Psoas muscle (tissue), 7 donors: ENCODE measurements at regions not wholly inside any gene's neighbourhood (a gene's known extent, or its start where the extent isn't known, plus 50 kb on each side); places are given as distances from the start of the nearest gene placed in this dataset.

ENCODE experiments used
- ATAC-seq, 4 donors: fragments of 200-7000 bp; cut with Tn5 transposase; one replicate each; pipeline ENCODE4 v1.9.1; 2020; ENCODE audit warnings: moderate library complexity in 3 of 4, mild to moderate bottlenecking in 2 of 4
- DNase-seq, 2 donors: peaks; one replicate each; pipeline ENCODE4 v3.0.0-alpha.2; 2020
- H3K27ac ChIP-seq: fragments of 200-600 bp; one replicate; pipeline ENCODE4 v1.8.0; 2022
- H3K27me3 ChIP-seq, 3 donors: fragments of 200-600 bp in 1 of 3; one replicate each; pipeline versions ENCODE4 v1.6.1 to v1.8.0; 2013 to 2022; ENCODE audit warnings: low read length in 2 of 3, mild to moderate bottlenecking in 2 of 3, moderate library complexity in 1 of 3; ENCODE audit not compliant: insufficient read depth in 3 of 3
- H3K36me3 ChIP-seq, 2 donors: fragments of 200-600 bp in 1 of 2; one replicate each; pipeline versions ENCODE4 v1.6.1 to v1.8.0; 2013 to 2022; ENCODE audit warnings: low read depth in 1 of 2, mild to moderate bottlenecking in 1 of 2, moderate library complexity in 1 of 2; ENCODE audit not compliant: insufficient read depth in 1 of 2
- H3K4me1 ChIP-seq: fragments of 200-600 bp; one replicate; pipeline ENCODE4 v1.8.0; 2022
- H3K4me3 ChIP-seq: fragments of 200-600 bp; one replicate; pipeline ENCODE4 v1.8.0; 2022; ENCODE audit warnings: mild to moderate bottlenecking
- H3K9me3 ChIP-seq: fragments of 200-600 bp; one replicate; pipeline ENCODE4 v1.8.0; 2022
- WGBS, 3 donors: extraction: QIAGEN DNeasy Blood & Tissue Kit; methylation state at CpG; one replicate each; pipeline versions ENCODE4 v1.1.6 to v1.1.7; 2013; 5-methylcytosine and 5-hydroxymethylcytosine counted together
- intact Hi-C, 2 donors: fragments of 100-400 bp; cut with DNase I; formaldehyde crosslinking; loops; one replicate each; pipeline versions ENCODE4 v1.11.0 to v1.14.2; 2022
- TF ChIP-seq, protein P1 (sequence below): fragments of 200-600 bp; IDR thresholded peaks from one replicate; pipeline ENCODE4 v1.8.0; 2022; ENCODE audit warnings: antibody characterized with exemption
- donor health status: healthy with polysubstance abuse.
- donor health status: DM: no; HTN: no; CAD: no; lungs with moderate emphysema.
- donor health status: Bipolar disorder and iron deficiency.
- donor health status: healthy.
- donor health status: DM: yes; HTN: yes; CAD: no.
- donor health status: DM: no; HTN: no; CAD: no.
- donor health status: DM: yes; HTN: yes; CAD: no.

DNA sequence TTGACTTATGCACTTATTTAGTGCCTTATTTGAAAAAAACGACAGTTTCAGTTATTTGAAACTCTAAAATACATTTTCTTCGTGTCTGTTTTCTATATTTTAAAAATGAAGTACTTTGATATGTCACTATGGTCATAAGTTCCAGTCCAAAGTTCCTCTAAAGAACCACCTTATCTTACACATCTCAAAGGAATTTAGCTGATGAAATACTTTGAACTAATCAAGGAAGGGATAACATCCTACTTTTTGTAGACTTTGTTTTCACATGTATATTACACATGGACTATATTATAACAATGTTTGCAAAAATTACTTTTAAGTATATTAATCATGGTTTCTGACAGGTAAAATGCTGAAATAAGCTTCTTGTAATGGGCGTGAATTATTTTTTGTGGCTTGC, 265.8 kb upstream of the ZNF717 start:
- intact Hi-C loops: no loop called here
- Histone ChIP-seq H3K27ac (no peak overlapping the region), H3K4me1 (no peaks in the 10 kb centered on the region), H3K9me3 (no peaks in the 10 kb centered on the region), H3K27me3 (no peaks in the 10 kb centered on the region), H3K36me3 (no peaks in the 10 kb centered on the region), H3K4me3 (no peak overlapping the region)
- DNase-seq (no peak), ATAC-seq (no peak)
- TF ChIP-seq, protein P1, sequence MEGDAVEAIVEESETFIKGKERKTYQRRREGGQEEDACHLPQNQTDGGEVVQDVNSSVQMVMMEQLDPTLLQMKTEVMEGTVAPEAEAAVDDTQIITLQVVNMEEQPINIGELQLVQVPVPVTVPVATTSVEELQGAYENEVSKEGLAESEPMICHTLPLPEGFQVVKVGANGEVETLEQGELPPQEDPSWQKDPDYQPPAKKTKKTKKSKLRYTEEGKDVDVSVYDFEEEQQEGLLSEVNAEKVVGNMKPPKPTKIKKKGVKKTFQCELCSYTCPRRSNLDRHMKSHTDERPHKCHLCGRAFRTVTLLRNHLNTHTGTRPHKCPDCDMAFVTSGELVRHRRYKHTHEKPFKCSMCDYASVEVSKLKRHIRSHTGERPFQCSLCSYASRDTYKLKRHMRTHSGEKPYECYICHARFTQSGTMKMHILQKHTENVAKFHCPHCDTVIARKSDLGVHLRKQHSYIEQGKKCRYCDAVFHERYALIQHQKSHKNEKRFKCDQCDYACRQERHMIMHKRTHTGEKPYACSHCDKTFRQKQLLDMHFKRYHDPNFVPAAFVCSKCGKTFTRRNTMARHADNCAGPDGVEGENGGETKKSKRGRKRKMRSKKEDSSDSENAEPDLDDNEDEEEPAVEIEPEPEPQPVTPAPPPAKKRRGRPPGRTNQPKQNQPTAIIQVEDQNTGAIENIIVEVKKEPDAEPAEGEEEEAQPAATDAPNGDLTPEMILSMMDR: no peak
- WGBS, 3 donors: 63 to 64% (median 63%) methylated on average over 3 of the region's 3 CpGs

DNA sequence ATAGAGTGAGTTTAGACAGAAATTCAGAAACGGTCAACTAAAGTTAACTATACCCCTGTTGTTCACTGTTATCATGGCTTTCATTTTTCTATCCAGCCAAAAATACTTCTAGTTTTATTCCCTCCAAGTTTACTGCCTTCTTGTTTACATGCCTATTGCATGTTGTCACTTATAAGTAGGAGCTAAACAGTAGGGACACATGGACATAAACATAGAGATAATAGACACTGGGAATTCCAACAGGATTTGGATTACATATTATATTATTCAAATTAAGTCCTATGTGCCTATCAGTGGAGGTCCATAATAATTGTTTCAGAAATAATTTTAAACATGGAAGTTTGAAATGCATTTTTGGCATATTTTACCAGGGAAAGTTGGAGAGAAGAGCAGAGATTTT, 269.1 kb upstream of the ZNF717 start:
- Histone ChIP-seq H3K36me3 (no peaks in the 10 kb centered on the region), H3K9me3 (no peaks in the 10 kb centered on the region), H3K27me3 (no peaks in the 10 kb centered on the region), H3K27ac (no peak overlapping the region), H3K4me3 (no peak overlapping the region), H3K4me1 (no peaks in the 10 kb centered on the region)
- no peak for ATAC-seq
- intact Hi-C loops: no loop called here
- WGBS, 3 donors: 69 to 80% (median 78%) methylated on average over 1 of the region's 1 CpG
- DNase-seq: no peak
- TF ChIP-seq, protein P1: no peak

DNA sequence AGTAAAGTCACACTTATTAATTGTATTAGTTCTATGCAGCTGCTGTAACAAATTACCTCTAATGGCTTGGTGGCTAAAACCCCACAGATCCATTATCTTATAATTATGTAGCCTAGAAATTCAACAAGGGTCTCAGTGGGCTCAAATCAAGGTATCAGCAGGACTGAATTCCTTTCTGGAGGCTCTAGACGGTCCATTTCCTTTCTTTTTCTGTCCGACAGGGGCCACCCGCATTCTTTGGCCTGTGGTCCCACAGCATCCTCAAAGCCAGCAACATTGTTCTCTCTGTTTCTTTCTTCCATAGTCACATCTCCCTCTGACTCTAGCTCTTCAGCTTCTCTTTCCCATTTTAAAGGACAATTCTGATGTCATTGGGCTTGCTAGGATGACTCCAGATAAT, 276.3 kb upstream of the ZNF717 start:
- DNase-seq (no peak), ATAC-seq (no peak)
- H3K9me3 ChIP-seq: no peaks in the 10 kb centered on the region
- TF ChIP-seq, protein P1: no peak
- 80 to 83% (median 82%) methylated on average over 3 of the region's 3 CpGs for WGBS, 3 donors
- no peaks in the 10 kb centered on the region for H3K27me3 ChIP-seq
- intact Hi-C loops: no loop called here
- H3K4me1 ChIP-seq: no peaks in the 10 kb centered on the region
- no peak overlapping the region for H3K4me3 ChIP-seq
- no peaks in the 10 kb centered on the region for H3K36me3 ChIP-seq
- no peak overlapping the region for H3K27ac ChIP-seq

DNA sequence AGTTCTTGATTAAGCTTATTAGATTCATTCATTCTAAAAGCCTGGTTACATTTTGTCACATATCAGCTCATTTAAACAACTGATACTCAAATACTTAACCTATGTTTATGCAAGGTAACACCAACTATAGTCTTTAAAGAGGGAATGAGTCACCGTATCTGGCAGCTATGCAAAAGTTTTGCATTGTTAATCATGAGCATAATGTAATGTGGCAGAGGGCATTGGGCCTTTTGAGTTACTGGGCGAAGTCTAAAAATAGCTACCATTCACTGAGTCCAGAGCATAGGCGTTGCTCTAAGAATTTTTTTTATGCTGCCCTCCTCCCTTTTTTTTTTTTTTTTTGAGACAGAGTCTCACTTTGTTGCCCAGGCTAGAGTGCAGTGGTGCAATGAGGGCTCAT, 277.7 kb upstream of the ZNF717 start:
- Histone ChIP-seq H3K36me3 (no peaks in the 10 kb centered on the region), H3K27me3 (no peaks in the 10 kb centered on the region), H3K9me3 (no peaks in the 10 kb centered on the region), H3K27ac (no peak overlapping the region), H3K4me3 (no peak overlapping the region), H3K4me1 (no peaks in the 10 kb centered on the region)
- DNase-seq: no peak
- intact Hi-C loops: no loop called here
- 66 to 78% (median 74%) methylated on average over 3 of the region's 3 CpGs for WGBS, 3 donors
- ATAC-seq: no peak
- TF ChIP-seq, protein P1: no peak

DNA sequence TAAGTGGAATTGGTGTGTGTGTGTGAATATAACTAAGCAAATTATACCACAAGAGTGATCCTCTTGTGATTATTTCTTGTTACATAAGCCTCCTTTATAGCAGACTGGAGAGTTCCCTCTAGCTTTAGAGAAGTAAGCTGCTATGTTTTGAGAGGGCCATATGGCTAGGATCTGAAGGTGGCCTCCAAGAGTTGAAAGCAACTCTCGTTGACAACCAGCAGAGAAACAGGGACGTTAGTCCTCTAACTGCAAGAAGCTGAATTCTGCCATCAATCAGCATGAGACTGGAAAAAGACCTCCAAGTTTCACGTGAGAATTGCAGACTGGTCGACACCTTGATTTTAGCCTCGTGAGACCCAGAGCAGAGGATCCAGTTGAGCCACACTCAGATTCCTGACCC, 278.5 kb upstream of the ZNF717 start:
- WGBS, 3 donors: 44 to 51% (median 47%) methylated on average over 5 of the region's 5 CpGs
- no peak overlapping the region for H3K27ac ChIP-seq
- ATAC-seq: no peak
- H3K27me3 ChIP-seq: no peaks in the 10 kb centered on the region
- H3K9me3 ChIP-seq: no peaks in the 10 kb centered on the region
- H3K4me3 ChIP-seq: no peak overlapping the region
- TF ChIP-seq, protein P1: no peak
- intact Hi-C loops: no loop called here
- no peaks in the 10 kb centered on the region for H3K4me1 ChIP-seq
- no peak for DNase-seq
- H3K36me3 ChIP-seq: no peaks in the 10 kb centered on the region
